ENCODE measurements at regions not wholly inside any gene's neighbourhood (a gene's known extent, or its start where the extent isn't known, plus 50 kb on each side); places are given as distances from the start of the nearest gene placed in this dataset.

- TF ChIP-seq CTCF (IDR thresholded peaks at IDR 0.05), result no peak
- Mint-ChIP-seq H3K4me3 (no peak overlapping the region), H3K27ac (no peak overlapping the region), H3K4me1 (no peaks in the 10 kb centered on the region), H3K9me3 (peaks cover 4% of the 10 kb centered on the region), H3K36me3 (ENCODE audit: low read depth) (no peaks in the 10 kb centered on the region), H3K27me3 (no peaks in the 10 kb centered on the region)
- DNase-seq (no peak), ATAC-seq (ENCODE audit: low read depth) (no peak)
- ChIA-PET POLR2A (no interaction called here), CTCF (no interaction called here)
- intact Hi-C loops (cut with micrococcal nuclease), result loop anchor here (5.0 kb wide), 1 partner anchor 388 kb away; no protein-coding TSS in a partner anchor
These were observed 888.5 kb downstream of the UQCRFS1 start for GRCh38 chr19:28324275-28325060.

- ATAC-seq (ENCODE audit: low read depth) (no peak), DNase-seq (no peak)
- ChIA-PET POLR2A (no interaction called here), CTCF (no interaction called here)
- Mint-ChIP-seq H3K36me3 (ENCODE audit: low read depth) (no peaks in the 10 kb centered on the region), H3K4me3 (no peak overlapping the region), H3K27ac (no peak overlapping the region), H3K4me1 (no peaks in the 10 kb centered on the region), H3K27me3 (no peaks in the 10 kb centered on the region), H3K9me3 (peaks cover 2% of the 10 kb centered on the region)
- no peak for TF ChIP-seq CTCF (IDR thresholded peaks at IDR 0.05)
- intact Hi-C loops (cut with micrococcal nuclease), result no loop called here
These were observed 890.0 kb downstream of the UQCRFS1 start for GRCh38 chr19:28322945-28323344.

GRCh38 chr19:28322491-28322890 lies 890.5 kb downstream of the UQCRFS1 start:
- no peak for DNase-seq
- Mint-ChIP-seq H3K9me3 (peaks cover 2% of the 10 kb centered on the region), H3K4me3 (no peak overlapping the region), H3K27me3 (no peaks in the 10 kb centered on the region), H3K4me1 (no peaks in the 10 kb centered on the region), H3K27ac (no peak overlapping the region), H3K36me3 (ENCODE audit: low read depth) (no peaks in the 10 kb centered on the region)
- no peak for ATAC-seq (ENCODE audit: low read depth)
- POLR2A ChIA-PET, result no interaction called here
- intact Hi-C loops (cut with micrococcal nuclease), result no loop called here
- CTCF ChIA-PET, result no interaction called here
- TF ChIP-seq CTCF (IDR thresholded peaks at IDR 0.05), result no peak

DNA sequence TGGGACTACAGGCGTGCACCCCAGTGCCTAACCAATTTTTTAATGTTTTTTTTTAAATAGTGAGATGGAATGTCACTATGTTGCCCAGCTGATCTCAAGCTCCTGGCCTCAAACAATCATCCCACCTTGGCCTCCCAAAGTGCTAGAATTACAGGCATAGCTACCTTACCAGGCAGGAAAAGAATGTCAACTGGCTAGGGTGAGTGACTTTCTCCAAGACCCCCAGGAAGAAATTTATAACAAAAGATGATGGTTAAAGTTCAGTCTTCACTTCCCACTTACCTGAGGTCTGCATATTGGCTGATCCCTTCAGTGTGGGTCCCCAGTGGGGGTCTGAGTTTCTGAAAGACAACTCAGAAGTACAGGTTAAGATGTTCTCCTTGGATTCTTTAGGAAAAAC lies 893.0 kb downstream of the UQCRFS1 start:
- Mint-ChIP-seq H3K4me1 (no peaks in the 10 kb centered on the region), H3K9me3 (peaks cover 2% of the 10 kb centered on the region), H3K4me3 (no peak overlapping the region), H3K27ac (no peak overlapping the region), H3K36me3 (ENCODE audit: low read depth) (no peaks in the 10 kb centered on the region), H3K27me3 (no peaks in the 10 kb centered on the region)
- CTCF ChIA-PET, result no interaction called here
- POLR2A ChIA-PET, result no interaction called here
- no peak for TF ChIP-seq CTCF (IDR thresholded peaks at IDR 0.05)
- intact Hi-C loops (cut with micrococcal nuclease), result no loop called here
- DNase-seq, result no peak
- ATAC-seq (ENCODE audit: low read depth), result no peak

- no peaks in the 10 kb centered on the region for H3K27me3 Mint-ChIP-seq
- DNase-seq, result no peak
- H3K36me3 Mint-ChIP-seq (ENCODE audit: low read depth), result no peaks in the 10 kb centered on the region
- intact Hi-C loops (cut with micrococcal nuclease), result no loop called here
- ATAC-seq (ENCODE audit: low read depth), result no peak
- ChIA-PET POLR2A (no interaction called here), CTCF (no interaction called here)
- peaks cover 2% of the 10 kb centered on the region for H3K9me3 Mint-ChIP-seq
- no peak for TF ChIP-seq CTCF (IDR thresholded peaks at IDR 0.05)
- no peaks in the 10 kb centered on the region for H3K4me1 Mint-ChIP-seq
- H3K4me3 Mint-ChIP-seq, result no peak overlapping the region
- no peak overlapping the region for H3K27ac Mint-ChIP-seq
These were observed 893.7 kb downstream of the UQCRFS1 start for GRCh38 chr19:28319227-28319626.
